ENCODE measurements at regions not wholly inside any gene's neighbourhood (a gene's known extent, or its start where the extent isn't known, plus 50 kb on each side); places are given as distances from the start of the nearest gene placed in this dataset.

DNA sequence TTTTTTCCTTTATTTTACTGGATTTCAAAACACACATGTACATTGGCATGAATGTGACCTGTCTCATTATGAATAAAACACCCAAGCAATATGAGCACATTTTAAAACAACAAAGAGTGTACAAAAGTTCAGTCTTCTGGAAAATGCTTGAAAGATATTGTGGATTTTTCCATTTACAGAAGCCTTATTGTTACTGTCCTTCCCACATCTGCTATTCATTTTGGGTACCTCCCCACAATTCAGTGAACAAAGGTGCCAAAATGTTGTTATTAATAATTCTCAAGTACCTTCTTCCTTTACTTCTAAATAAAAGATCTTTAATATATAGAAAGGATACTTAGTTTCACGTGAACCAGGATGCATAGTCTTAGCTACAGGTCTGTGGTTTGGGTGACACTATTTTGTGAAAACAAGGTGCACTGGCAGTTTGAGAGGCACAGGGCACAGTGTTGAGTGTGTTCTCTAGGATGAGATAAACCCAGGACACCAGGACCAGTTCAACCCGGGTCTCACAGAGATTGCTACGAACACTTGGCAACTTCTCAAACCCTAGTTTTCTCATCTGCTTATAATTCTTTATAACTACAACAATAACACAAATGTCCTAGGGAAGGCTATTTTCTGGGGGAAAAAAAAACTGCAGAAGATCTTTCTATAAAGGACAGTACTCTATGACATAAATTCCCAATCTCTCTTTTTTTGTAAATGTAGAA is 84.5 kb upstream of the GALNT5 start:
- no peak overlapping the region for H3K27ac ChIP-seq
- TF ChIP-seq ZFX (IDR thresholded peaks at IDR 0.05; ENCODE audit: borderline replicate concordance) = no peak
- TF ChIP-seq, protein P1, sequence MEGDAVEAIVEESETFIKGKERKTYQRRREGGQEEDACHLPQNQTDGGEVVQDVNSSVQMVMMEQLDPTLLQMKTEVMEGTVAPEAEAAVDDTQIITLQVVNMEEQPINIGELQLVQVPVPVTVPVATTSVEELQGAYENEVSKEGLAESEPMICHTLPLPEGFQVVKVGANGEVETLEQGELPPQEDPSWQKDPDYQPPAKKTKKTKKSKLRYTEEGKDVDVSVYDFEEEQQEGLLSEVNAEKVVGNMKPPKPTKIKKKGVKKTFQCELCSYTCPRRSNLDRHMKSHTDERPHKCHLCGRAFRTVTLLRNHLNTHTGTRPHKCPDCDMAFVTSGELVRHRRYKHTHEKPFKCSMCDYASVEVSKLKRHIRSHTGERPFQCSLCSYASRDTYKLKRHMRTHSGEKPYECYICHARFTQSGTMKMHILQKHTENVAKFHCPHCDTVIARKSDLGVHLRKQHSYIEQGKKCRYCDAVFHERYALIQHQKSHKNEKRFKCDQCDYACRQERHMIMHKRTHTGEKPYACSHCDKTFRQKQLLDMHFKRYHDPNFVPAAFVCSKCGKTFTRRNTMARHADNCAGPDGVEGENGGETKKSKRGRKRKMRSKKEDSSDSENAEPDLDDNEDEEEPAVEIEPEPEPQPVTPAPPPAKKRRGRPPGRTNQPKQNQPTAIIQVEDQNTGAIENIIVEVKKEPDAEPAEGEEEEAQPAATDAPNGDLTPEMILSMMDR (IDR thresholded peaks at IDR 0.05) = no peak

DNA sequence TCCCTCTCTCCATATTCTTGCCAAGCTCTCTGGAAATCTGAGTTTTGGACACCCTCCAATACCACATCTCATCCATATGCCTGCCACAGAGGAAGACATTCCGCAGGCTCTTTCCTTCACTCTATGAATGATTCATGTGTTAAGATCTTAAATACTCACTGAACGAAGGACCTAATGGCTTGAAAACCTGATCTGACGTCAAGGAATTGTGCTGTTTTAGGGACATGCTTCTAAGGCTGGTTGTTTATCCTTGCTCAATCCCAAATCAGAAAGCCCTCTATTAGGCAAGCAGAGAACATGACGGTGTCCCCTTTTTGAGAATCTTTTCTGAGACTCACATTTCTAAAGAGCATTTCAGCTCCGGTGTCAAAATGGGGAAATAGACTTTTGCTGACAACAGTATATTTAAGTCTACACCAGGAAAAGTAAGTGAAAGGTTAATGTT is 83.7 kb upstream of the GALNT5 start:
- TF ChIP-seq, protein P1 (IDR thresholded peaks at IDR 0.05) = no peak
- TF ChIP-seq ZFX (IDR thresholded peaks at IDR 0.05; ENCODE audit: borderline replicate concordance) = no peak
- no peak overlapping the region for H3K27ac ChIP-seq

GRCh38 chr2:157174321-157174720 is 83.2 kb upstream of the GALNT5 start:
- no peak overlapping the region for H3K27ac ChIP-seq
- TF ChIP-seq, protein P1 (IDR thresholded peaks at IDR 0.05) = no peak
- no peak for TF ChIP-seq ZFX (IDR thresholded peaks at IDR 0.05; ENCODE audit: borderline replicate concordance)

DNA sequence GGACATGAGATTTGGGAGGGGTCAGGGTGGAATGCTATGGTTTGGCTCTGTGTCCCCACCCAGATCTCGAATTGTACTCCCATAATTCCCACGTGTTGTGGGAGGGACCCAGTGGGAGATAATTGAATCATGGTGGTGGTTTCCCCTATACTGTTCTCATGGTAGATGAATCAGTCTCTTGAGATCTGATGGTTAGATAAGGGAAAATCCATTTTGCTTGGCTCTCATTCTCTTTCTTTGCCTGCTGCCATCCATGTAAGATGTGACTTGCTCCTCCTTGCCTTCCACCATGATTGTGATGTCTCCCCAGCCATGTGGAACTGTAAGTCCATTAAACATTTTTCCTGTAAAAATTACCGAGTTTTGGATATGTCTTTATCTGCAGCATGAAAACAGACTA is 80.9 kb upstream of the GALNT5 start:
- no peak overlapping the region for H3K27ac ChIP-seq
- no peak for TF ChIP-seq ZFX (IDR thresholded peaks at IDR 0.05; ENCODE audit: borderline replicate concordance)
- TF ChIP-seq, protein P1 (IDR thresholded peaks at IDR 0.05) = no peak

GRCh38 chr2:157178874-157179273 is 78.6 kb upstream of the GALNT5 start:
- TF ChIP-seq ZFX (IDR thresholded peaks at IDR 0.05; ENCODE audit: borderline replicate concordance) = no peak
- H3K27ac ChIP-seq = no peak overlapping the region

- no peak overlapping the region for H3K27ac ChIP-seq
- TF ChIP-seq, protein P1 (IDR thresholded peaks at IDR 0.05) = no peak
- TF ChIP-seq ZFX (IDR thresholded peaks at IDR 0.05; ENCODE audit: borderline replicate concordance) = no peak
These were observed 78.0 kb upstream of the GALNT5 start for GRCh38 chr2:157179324-157180105.

DNA sequence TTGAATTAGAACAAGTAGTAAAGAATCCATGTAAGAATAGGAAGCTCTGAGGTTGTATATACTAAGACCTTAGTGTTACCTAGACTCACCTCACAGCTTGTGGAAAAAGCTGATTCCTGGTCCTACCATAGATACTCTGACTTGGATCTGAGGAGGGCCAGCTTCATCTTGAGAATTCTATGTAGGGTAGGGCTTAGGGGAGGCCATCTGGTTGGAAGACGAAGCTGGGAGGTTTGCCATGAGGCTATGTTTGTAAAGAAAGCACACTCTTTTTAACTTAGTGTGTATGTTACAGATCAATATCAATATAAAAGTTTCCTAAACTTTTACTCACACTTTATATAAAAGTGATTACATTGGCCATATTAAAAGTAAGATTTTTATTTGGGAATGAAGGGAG is 77.1 kb upstream of the GALNT5 start:
- no peak overlapping the region for H3K27ac ChIP-seq
- TF ChIP-seq, protein P1 (IDR thresholded peaks at IDR 0.05) = no peak
- no peak for TF ChIP-seq ZFX (IDR thresholded peaks at IDR 0.05; ENCODE audit: borderline replicate concordance)

Data from 22Rv1 (cell line).